ENCODE measurements at regions not wholly inside any gene's neighbourhood (a gene's known extent, or its start where the extent isn't known, plus 50 kb on each side); places are given as distances from the start of the nearest gene placed in this dataset.
A peak's percentile ranks its signal among the peaks of the same experiment; 100 is the strongest.
"Not testable (repeated sequence)": the region's sequence is repeated elsewhere in the genome, so short reads cannot be mapped to it uniquely, and the experiment has no call there.

- DNase-seq, result no peak
These were observed 162.5 kb downstream of the VEGFA start for GRCh38 chr6:43932259-43933147.

- no peak for DNase-seq
These were observed 161.2 kb downstream of the VEGFA start for GRCh38 chr6:43931201-43931600.

- no peak for DNase-seq
These were observed 160.6 kb downstream of the VEGFA start for GRCh38 chr6:43930440-43931154.

- DNase-seq, result no peak
These were observed 159.5 kb downstream of the VEGFA start for GRCh38 chr6:43929511-43929910.

- DNase-seq, result peak in 1 of 6 experiments; percentile 14
These were observed 157.7 kb downstream of the VEGFA start for GRCh38 chr6:43927532-43928210.

- no peak for DNase-seq
These were observed 156.9 kb downstream of the VEGFA start for GRCh38 chr6:43926634-43927531.

GRCh38 chr6:43925636-43926139, 155.7 kb downstream of the VEGFA start:
- DNase-seq, result not testable (repeated sequence)

- peak in 3 of 6 experiments; percentile 2 to 26 (median 22) for DNase-seq
These were observed 154.3 kb downstream of the VEGFA start for GRCh38 chr6:43924222-43924702.

GRCh38 chr6:43923376-43924221, 153.6 kb downstream of the VEGFA start:
- DNase-seq, result no peak

GRCh38 chr6:43922426-43923375, 152.7 kb downstream of the VEGFA start:
- DNase-seq, result no peak

GRCh38 chr6:43921548-43922425, 151.8 kb downstream of the VEGFA start:
- no peak for DNase-seq

GRCh38 chr6:43921039-43921438, 151.0 kb downstream of the VEGFA start:
- no peak for DNase-seq

- DNase-seq, result no peak
These were observed 149.8 kb downstream of the VEGFA start for GRCh38 chr6:43919774-43920173.

- no peak for DNase-seq
These were observed 147.9 kb downstream of the VEGFA start for GRCh38 chr6:43917878-43918382.

GRCh38 chr6:43916924-43917877, 147.2 kb downstream of the VEGFA start:
- no peak for DNase-seq

- DNase-seq, result no peak
These were observed 146.2 kb downstream of the VEGFA start for GRCh38 chr6:43915986-43916923.
